GM18520 (cell line): ENCODE measurements at regions not wholly inside any gene's neighbourhood (a gene's known extent, or its start where the extent isn't known, plus 50 kb on each side); places are given as distances from the start of the nearest gene placed in this dataset.

Experiments used
- ATAC-seq: cut with Tn5 transposase; IDR thresholded peaks from one replicate; pipeline ENCODE4 v1.9.1; 2021; ENCODE audit not compliant: unreplicated experiment

- no peak for ATAC-seq
Measured at GRCh38 chr6:4563156-4563555, 213.0 kb upstream of the CDYL start.

GRCh38 chr6:4561773-4562400 is 214.3 kb upstream of the CDYL start:
- ATAC-seq: no peak

GRCh38 chr6:4561078-4561435 is 215.1 kb upstream of the CDYL start:
- no peak for ATAC-seq

GRCh38 chr6:4560221-4561077 is 215.8 kb upstream of the CDYL start:
- ATAC-seq: no peak

- no peak for ATAC-seq
Measured at GRCh38 chr6:4559281-4559875, 216.8 kb upstream of the CDYL start.

- no peak for ATAC-seq
Measured at GRCh38 chr6:4554645-4555044, 221.6 kb upstream of the CDYL start.

- ATAC-seq: no peak
Measured at GRCh38 chr6:4553387-4553786, 222.8 kb upstream of the CDYL start.

- no peak for ATAC-seq
Measured at GRCh38 chr6:4550227-4550597, 226.0 kb upstream of the CDYL start.

- ATAC-seq: no peak
Measured at GRCh38 chr6:4549556-4550226, 226.5 kb upstream of the CDYL start.

- no peak for ATAC-seq
Measured at GRCh38 chr6:4545893-4546292, 230.3 kb upstream of the CDYL start.

- no peak for ATAC-seq
Measured at GRCh38 chr6:4543596-4543995, 232.6 kb upstream of the CDYL start.

GRCh38 chr6:4533576-4533975 is 242.6 kb upstream of the CDYL start:
- no peak for ATAC-seq

GRCh38 chr6:4531406-4531805 is 244.8 kb upstream of the CDYL start:
- ATAC-seq: no peak

GRCh38 chr6:4522453-4522852 is 253.8 kb upstream of the CDYL start:
- ATAC-seq: no peak

- no peak for ATAC-seq
Measured at GRCh38 chr6:4521070-4521469, 255.1 kb upstream of the CDYL start.

GRCh38 chr6:4518506-4518905 is 257.7 kb upstream of the CDYL start:
- peak; percentile 54 for ATAC-seq

GRCh38 chr6:4516206-4516605 is 260.0 kb upstream of the CDYL start:
- ATAC-seq: no peak

GRCh38 chr6:4513561-4513960 is 262.6 kb upstream of the CDYL start:
- no peak for ATAC-seq

- ATAC-seq: no peak
Measured at GRCh38 chr6:4512051-4512471, 264.1 kb upstream of the CDYL start.

GRCh38 chr6:4511641-4512020 is 264.6 kb upstream of the CDYL start:
- no peak for ATAC-seq

- ATAC-seq: no peak
Measured at GRCh38 chr6:4510906-4511640, 265.1 kb upstream of the CDYL start.
